OCI-LY1 (cell line): ENCODE measurements at regions not wholly inside any gene's neighbourhood (a gene's known extent, or its start where the extent isn't known, plus 50 kb on each side); places are given as distances from the start of the nearest gene placed in this dataset.

Experiments
- EZH2 ChIP-seq: fragments of 200-600 bp; sonication (generic), shearing (Covaris generic); IDR thresholded peaks from 2 replicates; pipeline ENCODE4 v1.8.0; 2017; ENCODE audit warnings: borderline replicate concordance, mixed run types, mild to moderate bottlenecking, antibody characterized with exemption, low read length, moderate library complexity, mixed read lengths
- TF ChIP-seq, protein P1 (sequence below): fragments of 200-600 bp; sonication (generic), shearing (Covaris generic); IDR thresholded peaks from 2 replicates; pipeline ENCODE4 v1.5.1; 2017; ENCODE audit warnings: mild to moderate bottlenecking, antibody characterized with exemption, low read length, moderate library complexity, mixed read lengths

DNA sequence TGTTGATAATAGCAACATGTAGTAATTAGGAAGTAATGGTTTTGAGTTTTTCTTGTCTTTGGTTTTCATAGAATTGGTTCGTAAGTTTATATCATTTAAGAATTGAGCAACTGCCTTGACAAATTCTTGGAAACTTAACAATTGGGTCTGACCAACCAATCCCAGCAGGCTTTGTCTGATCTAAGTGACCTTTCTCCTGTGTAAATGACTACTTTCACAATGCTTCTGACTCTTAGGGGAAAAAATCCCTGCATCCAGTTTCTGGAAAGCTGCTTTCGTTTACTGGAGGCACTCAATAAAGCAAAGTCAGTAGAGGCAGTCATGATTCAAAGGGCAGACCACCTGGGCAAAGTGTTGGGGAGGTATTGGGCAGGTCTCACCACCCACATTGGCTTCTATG is 303.6 kb upstream of the FAM78B start:
- no peak for TF ChIP-seq EZH2
- TF ChIP-seq, protein P1, sequence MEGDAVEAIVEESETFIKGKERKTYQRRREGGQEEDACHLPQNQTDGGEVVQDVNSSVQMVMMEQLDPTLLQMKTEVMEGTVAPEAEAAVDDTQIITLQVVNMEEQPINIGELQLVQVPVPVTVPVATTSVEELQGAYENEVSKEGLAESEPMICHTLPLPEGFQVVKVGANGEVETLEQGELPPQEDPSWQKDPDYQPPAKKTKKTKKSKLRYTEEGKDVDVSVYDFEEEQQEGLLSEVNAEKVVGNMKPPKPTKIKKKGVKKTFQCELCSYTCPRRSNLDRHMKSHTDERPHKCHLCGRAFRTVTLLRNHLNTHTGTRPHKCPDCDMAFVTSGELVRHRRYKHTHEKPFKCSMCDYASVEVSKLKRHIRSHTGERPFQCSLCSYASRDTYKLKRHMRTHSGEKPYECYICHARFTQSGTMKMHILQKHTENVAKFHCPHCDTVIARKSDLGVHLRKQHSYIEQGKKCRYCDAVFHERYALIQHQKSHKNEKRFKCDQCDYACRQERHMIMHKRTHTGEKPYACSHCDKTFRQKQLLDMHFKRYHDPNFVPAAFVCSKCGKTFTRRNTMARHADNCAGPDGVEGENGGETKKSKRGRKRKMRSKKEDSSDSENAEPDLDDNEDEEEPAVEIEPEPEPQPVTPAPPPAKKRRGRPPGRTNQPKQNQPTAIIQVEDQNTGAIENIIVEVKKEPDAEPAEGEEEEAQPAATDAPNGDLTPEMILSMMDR: no peak
